Tibial nerve (tissue), 4 donors: ENCODE measurements at regions not wholly inside any gene's neighbourhood (a gene's known extent, or its start where the extent isn't known, plus 50 kb on each side); places are given as distances from the start of the nearest gene placed in this dataset.

Source experiments
- DNase-seq, 2 donors: peaks; one replicate each; pipeline ENCODE4 v3.0.0-alpha.2; 2019; ENCODE audit warnings: low spot score in 2 of 2
- H3K27ac ChIP-seq, 4 donors: fragments of 200-600 bp; sonication (generic) in 3 of 4; one replicate each; pipeline ENCODE4 v1.5.1; 2017 to 2019; ENCODE audit warnings: mild to moderate bottlenecking in 1 of 4
- H3K27me3 ChIP-seq, 2 donors: fragments of 200-600 bp; sonication (generic) in 1 of 2; one replicate each; pipeline versions ENCODE4 v1.5.1 to v1.6.0; 2017 to 2019
- H3K36me3 ChIP-seq, 3 donors: fragments of 200-600 bp; sonication (generic); one replicate each; pipeline ENCODE4 v1.5.1; 2018 to 2019
- H3K4me1 ChIP-seq, 4 donors: fragments of 200-600 bp; sonication (generic) in 3 of 4; one replicate each; pipeline ENCODE4 v1.5.1; 2017 to 2019
- H3K4me3 ChIP-seq, 4 donors: fragments of 200-600 bp; sonication (generic) in 3 of 4; one replicate each; pipeline ENCODE4 v1.5.1; 2017 to 2019; ENCODE audit warnings: mild to moderate bottlenecking in 1 of 4, moderate library complexity in 1 of 4
- H3K9me3 ChIP-seq, 4 donors: fragments of 200-600 bp; sonication (generic) in 3 of 4; one replicate each; pipeline ENCODE4 v1.5.1; 2017 to 2019
- EP300 ChIP-seq, 2 donors: sonication (generic); formaldehyde crosslinking; IDR thresholded peaks; one replicate each; pipeline ENCODE4 v1.6.1; 2017; ENCODE audit warnings: antibody characterized with exemption in 2 of 2, mild to moderate bottlenecking in 1 of 2
- POLR2A ChIP-seq, 2 donors: fragments of 450-650 bp; IDR thresholded peaks; one replicate each; pipeline ENCODE4 v1.6.1; 2017; ENCODE audit warnings: antibody characterized with exemption in 2 of 2, mild to moderate bottlenecking in 2 of 2, moderate library complexity in 2 of 2
- WGBS, 2 donors: methylation state at CpG; one replicate each; pipeline ENCODE4 v1.1.5; 2018; 5-methylcytosine and 5-hydroxymethylcytosine counted together
- TF ChIP-seq, protein P1 (sequence below), 5 experiments: fragments of 200-600 bp in 3 of 5; fragments of 450-650 bp in 2 of 5; sonication (generic) in 3 of 5; IDR thresholded peaks; one replicate each; pipeline ENCODE4 v1.5.1; 2016 to 2019; ENCODE audit warnings: antibody characterized with exemption in 5 of 5, mild to moderate bottlenecking in 3 of 5, moderate library complexity in 2 of 5

DNA sequence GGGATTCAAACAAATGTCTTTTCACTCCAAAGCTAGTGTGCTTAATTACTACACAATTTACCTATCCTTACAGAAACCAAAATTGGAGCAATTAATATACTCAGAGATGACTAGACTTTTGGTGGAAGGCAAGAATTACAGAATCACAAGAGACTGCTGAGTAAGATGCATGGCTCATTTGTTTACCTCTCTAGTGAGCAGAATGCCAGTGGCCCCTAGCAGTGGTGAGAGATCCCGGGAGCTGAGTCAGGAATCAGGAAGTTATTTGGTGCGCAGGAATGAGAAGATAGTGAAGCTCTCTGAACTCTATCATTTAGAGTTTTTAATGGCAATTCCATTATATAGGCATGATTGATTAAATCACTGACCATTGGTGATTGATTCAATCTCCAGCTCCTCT lies 188.9 kb upstream of the SESN3 start:
- Histone ChIP-seq H3K4me3 (no peak overlapping the region), H3K9me3 (no peaks in the 10 kb centered on the region), H3K36me3 (no peaks in the 10 kb centered on the region), H3K27ac (no peak overlapping the region), H3K27me3 (no peaks in the 10 kb centered on the region), H3K4me1 (no peaks in the 10 kb centered on the region)
- DNase-seq, result no peak
- WGBS, 2 donors, result 84 to 91% methylated on average over 2 of the region's 2 CpGs
- TF ChIP-seq EP300 (IDR thresholded peaks at IDR 0.05) (no peak), POLR2A (IDR thresholded peaks at IDR 0.05) (no peak)
- TF ChIP-seq, protein P1, sequence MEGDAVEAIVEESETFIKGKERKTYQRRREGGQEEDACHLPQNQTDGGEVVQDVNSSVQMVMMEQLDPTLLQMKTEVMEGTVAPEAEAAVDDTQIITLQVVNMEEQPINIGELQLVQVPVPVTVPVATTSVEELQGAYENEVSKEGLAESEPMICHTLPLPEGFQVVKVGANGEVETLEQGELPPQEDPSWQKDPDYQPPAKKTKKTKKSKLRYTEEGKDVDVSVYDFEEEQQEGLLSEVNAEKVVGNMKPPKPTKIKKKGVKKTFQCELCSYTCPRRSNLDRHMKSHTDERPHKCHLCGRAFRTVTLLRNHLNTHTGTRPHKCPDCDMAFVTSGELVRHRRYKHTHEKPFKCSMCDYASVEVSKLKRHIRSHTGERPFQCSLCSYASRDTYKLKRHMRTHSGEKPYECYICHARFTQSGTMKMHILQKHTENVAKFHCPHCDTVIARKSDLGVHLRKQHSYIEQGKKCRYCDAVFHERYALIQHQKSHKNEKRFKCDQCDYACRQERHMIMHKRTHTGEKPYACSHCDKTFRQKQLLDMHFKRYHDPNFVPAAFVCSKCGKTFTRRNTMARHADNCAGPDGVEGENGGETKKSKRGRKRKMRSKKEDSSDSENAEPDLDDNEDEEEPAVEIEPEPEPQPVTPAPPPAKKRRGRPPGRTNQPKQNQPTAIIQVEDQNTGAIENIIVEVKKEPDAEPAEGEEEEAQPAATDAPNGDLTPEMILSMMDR (IDR thresholded peaks at IDR 0.05), result no peak

DNA sequence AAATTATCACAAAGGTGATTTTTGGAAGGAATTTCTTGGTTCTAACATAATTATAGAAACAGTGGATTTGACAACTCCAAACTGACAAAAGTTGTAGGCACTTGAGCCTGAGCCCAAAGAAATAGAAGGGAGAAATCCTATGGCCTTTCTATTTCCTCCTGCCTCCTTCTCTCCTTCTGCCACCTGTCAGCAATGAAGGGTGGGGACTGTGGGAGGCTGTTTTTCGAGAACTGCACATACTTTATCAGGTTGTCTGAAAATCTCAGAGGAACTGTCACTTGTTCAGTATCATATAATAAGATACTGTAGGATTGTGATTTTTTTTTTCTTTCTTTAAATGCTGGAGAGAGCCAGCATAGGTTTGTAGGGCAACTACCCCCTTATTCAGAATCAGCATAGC lies 187.9 kb upstream of the SESN3 start:
- Histone ChIP-seq H3K27me3 (no peaks in the 10 kb centered on the region), H3K4me3 (no peak overlapping the region), H3K4me1 (no peaks in the 10 kb centered on the region), H3K9me3 (no peaks in the 10 kb centered on the region), H3K27ac (no peak overlapping the region), H3K36me3 (no peaks in the 10 kb centered on the region)
- no peak for DNase-seq
- WGBS, 2 donors, result 92 to 97% methylated on average over 1 of the region's 1 CpG
- TF ChIP-seq POLR2A (IDR thresholded peaks at IDR 0.05), result no peak
- TF ChIP-seq, protein P1 (IDR thresholded peaks at IDR 0.05), result no peak
- TF ChIP-seq EP300 (IDR thresholded peaks at IDR 0.05), result no peak

DNA sequence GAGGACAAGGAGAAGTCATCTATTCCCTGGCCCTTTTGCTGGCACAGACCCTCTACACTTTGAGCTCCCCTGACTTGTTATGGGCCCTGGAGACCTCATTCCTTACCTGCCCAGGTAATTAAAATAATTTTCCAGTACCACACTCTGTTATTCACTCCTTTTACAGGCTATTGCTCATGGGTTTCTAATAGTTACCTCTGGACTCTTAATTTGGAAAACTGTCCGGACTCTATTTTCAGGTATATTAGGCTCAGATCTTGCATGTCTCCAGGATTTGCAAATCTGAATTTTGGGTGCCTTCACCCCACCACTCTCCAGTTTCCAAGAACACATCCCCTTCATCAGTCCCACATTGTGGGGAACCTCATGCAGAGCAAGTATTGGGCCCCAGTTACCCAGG lies 186.8 kb upstream of the SESN3 start:
- Histone ChIP-seq H3K4me1 (no peaks in the 10 kb centered on the region), H3K27me3 (no peaks in the 10 kb centered on the region), H3K27ac (no peak overlapping the region), H3K9me3 (no peaks in the 10 kb centered on the region), H3K36me3 (no peaks in the 10 kb centered on the region), H3K4me3 (no peak overlapping the region)
- no peak for TF ChIP-seq POLR2A (IDR thresholded peaks at IDR 0.05)
- TF ChIP-seq, protein P1 (IDR thresholded peaks at IDR 0.05), result no peak
- TF ChIP-seq EP300 (IDR thresholded peaks at IDR 0.05), result no peak
- DNase-seq, result no peak
- WGBS, 2 donors, result 91 to 100% methylated on average over 1 of the region's 1 CpG

DNA sequence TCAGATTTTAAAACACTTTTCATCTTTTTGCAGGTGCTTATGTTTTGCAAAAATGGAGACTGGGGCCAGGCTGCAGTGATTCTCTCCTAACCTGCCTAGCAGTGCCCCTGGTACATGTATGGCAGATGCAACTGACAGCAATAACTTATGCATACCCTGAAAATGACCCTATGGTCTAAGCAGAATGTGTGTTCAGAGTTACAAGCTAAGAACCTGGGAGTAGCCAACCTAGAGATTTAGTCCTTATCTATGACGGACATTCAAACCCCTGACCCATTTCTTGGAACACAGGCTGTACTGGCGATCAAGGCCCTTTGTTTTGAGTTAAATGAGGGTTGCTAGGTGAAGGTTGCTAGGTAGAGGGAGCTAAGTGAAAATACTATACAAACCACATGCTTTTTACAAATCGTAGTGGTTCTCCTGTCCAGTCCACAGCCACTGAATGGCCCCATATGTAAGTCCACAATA lies 184.9 kb upstream of the SESN3 start:
- Histone ChIP-seq H3K4me1 (no peaks in the 10 kb centered on the region), H3K27me3 (no peaks in the 10 kb centered on the region), H3K4me3 (no peak overlapping the region), H3K9me3 (no peaks in the 10 kb centered on the region), H3K27ac (no peak overlapping the region), H3K36me3 (no peaks in the 10 kb centered on the region)
- 79 to 93% methylated on average over 3 of the region's 3 CpGs for WGBS, 2 donors
- no peak for DNase-seq
- TF ChIP-seq, protein P1 (IDR thresholded peaks at IDR 0.05), result no peak
- no peak for TF ChIP-seq POLR2A (IDR thresholded peaks at IDR 0.05)

DNA sequence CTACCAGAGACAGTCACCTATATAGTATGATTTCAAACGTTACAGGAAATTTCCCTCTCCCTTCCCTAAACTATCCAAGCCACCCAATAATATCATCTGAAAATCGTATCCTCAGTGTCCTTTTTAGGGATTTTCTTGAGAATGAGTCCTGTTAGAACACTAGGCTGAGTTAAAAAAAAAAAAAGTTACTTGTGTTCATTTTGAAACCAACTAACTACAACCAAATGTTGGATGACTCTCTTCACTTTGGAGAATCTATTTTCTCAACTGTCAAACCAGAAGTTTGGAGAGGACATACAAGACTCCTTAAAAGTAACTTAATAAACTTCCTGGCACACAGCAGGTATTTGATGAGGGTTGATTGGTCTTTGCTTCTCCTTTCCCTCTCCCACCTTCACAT lies 183.2 kb upstream of the SESN3 start:
- no peaks in the 10 kb centered on the region for H3K36me3 ChIP-seq
- 85 to 89% methylated on average over 2 of the region's 2 CpGs for WGBS, 2 donors
- TF ChIP-seq, protein P1 (IDR thresholded peaks at IDR 0.05), result no peak
- TF ChIP-seq EP300 (IDR thresholded peaks at IDR 0.05), result no peak
- no peak for TF ChIP-seq POLR2A (IDR thresholded peaks at IDR 0.05)
- H3K4me1 ChIP-seq, result no peaks in the 10 kb centered on the region
- H3K27me3 ChIP-seq, result no peaks in the 10 kb centered on the region
- H3K27ac ChIP-seq, result no peak overlapping the region
- DNase-seq, result no peak
- H3K9me3 ChIP-seq, result no peaks in the 10 kb centered on the region
- H3K4me3 ChIP-seq, result no peak overlapping the region
